ENCODE measurements at regions not wholly inside any gene's neighbourhood (a gene's known extent, or its start where the extent isn't known, plus 50 kb on each side); places are given as distances from the start of the nearest gene placed in this dataset.

DNA sequence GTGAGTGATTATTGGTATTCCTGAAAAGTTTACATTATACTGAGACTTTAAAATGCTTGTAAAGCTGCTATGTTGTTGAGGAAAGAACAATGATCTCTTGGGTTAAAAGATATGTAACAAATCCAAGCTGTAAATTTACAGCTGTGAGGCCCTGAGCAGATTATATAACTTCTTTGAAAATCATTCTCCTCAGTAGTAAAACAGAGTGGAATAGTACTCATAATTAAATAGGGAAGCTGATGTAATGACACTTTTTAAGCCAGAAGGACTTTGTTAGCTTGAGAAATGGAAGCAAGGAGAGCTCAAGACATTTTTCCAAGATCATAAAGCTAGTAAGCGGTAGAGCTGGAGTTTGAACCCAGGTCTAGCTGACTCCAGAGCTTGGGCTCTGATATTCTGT is 363.9 kb downstream of the TMEM135 start:
- no peak for DNase-seq

DNA sequence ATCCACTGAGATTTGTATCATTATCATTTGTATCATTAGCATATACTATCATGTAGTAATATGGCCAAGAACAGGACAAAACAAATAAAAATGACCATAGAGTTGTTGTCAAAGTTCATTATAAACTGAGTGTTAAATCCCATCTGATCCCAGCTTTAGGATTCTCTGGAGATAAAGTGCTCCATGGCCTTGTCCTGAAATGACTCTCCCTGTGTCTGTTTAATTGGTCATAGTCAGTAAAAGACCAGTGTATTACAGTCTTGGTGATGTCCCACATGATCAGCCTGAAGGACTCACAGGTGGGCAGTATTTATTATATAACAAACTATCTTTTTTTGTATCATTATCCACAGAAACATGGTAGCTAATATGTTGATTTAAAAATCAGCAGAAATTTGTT is 361.6 kb downstream of the TMEM135 start:
- DNase-seq = no peak

DNA sequence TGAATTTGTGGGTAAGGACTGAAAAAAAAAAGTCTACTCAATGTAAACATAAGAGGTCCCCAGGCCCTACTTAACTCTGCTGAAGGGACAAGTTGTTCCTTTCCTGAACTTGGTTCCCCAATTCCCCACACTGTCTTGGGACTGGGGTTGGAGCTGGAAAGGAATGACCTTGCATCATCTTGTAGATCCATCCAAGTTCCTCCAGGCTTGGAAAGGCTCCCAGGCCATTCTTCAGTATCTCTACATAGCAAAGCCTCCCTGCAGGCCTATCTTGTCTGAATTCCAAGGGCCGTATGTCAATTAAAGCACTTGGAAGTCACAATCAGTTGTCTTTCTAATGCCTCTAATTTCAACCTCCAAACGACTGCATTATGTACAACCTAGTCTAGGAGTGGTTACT is 361.2 kb downstream of the TMEM135 start:
- DNase-seq = no peak

GRCh38 chr11:87397011-87397865 is 359.5 kb downstream of the TMEM135 start:
- peak; percentile 26 for DNase-seq

GRCh38 chr11:87394924-87395323 is 357.2 kb downstream of the TMEM135 start:
- no peak for DNase-seq

- no peak for DNase-seq
Observed at GRCh38 chr11:87392665-87393064, 354.9 kb downstream of the TMEM135 start.

GRCh38 chr11:87391496-87391895 is 353.8 kb downstream of the TMEM135 start:
- DNase-seq = no peak

DNA sequence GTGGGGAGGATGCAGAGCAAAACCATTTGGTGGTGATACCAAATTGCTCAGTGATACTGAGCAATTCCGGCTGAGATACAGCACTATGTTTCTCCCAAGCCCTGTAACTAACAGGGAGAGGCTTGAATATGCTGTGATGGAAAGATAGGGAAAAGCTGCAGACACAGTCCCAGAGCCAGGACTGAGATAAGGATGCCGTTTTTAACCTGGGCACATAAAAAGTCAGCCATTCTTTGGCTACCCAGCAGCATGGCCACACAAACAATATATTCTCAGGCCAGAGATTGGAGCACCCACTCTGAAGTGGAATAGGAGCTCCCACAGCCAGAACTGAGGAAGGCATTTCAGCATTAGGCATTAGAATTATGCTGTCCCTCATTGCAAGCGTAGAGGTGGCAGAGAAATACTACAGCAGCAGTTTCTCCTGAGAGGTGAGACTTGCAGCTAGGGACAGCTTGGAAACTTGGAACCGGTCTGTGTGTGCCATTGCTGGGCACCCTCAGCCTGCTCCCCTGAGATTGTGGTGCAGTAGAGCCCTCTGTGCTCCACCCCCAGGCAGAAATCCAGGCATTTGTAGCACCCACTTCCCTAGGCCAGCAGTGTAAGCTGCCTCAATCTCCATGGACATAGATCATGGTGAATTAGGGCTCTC is 346.5 kb downstream of the TMEM135 start:
- no peak for DNase-seq

GRCh38 chr11:87374038-87374807 is 336.5 kb downstream of the TMEM135 start:
- DNase-seq = no peak
